Fibroblast of lung (primary cell): ENCODE measurements at regions not wholly inside any gene's neighbourhood (a gene's known extent, or its start where the extent isn't known, plus 50 kb on each side); places are given as distances from the start of the nearest gene placed in this dataset.
"Not testable (repeated sequence)": the region's sequence is repeated elsewhere in the genome, so short reads cannot be mapped to it uniquely, and the experiment has no call there.

ENCODE experiments used
- DNase-seq, 2 donors: peaks; one replicate each; pipeline versions ENCODE4 v3.0.0 to v3.0.0-alpha.2; 2010; ENCODE audit warnings: low read depth in 2 of 2
- H2AFZ ChIP-seq: 2 replicates; pipeline ENCODE4 v1.5.1; 2012; ENCODE audit warnings: low read length, control low read depth, inconsistent platforms
- H3K27ac ChIP-seq: 2 replicates; pipeline ENCODE4 v1.5.1; 2011; ENCODE audit warnings: low read length, control low read depth; ENCODE audit not compliant: insufficient read depth
- H3K27me3 ChIP-seq: 2 replicates; pipeline ENCODE4 v1.5.1; 2011; ENCODE audit warnings: mild to moderate bottlenecking, low read length; ENCODE audit not compliant: control insufficient read depth, insufficient read depth
- H3K36me3 ChIP-seq: 2 replicates; pipeline ENCODE4 v1.5.1; 2011; ENCODE audit warnings: low read length; ENCODE audit not compliant: control insufficient read depth, insufficient read depth
- H3K4me1 ChIP-seq: 2 replicates; pipeline ENCODE4 v1.5.1; 2011; ENCODE audit warnings: low read length; ENCODE audit not compliant: control insufficient read depth, insufficient read depth; ENCODE audit errors: extremely low read depth
- H3K4me2 ChIP-seq: 2 replicates; pipeline ENCODE4 v1.5.1; 2011; ENCODE audit warnings: low read length, control low read depth; ENCODE audit not compliant: insufficient read depth; ENCODE audit errors: extremely low read depth
- H3K4me3 ChIP-seq, 4 experiments: fragments of 200-600 bp in 1 of 4; sonication (generic) in 1 of 4; replicated peaks in 1 of 4; 2 replicates each; pipeline ENCODE4 v1.5.1; 2011 to 2016; ENCODE audit warnings: low read length in 4 of 4, low read depth in 3 of 4, mild to moderate bottlenecking in 3 of 4, control low read depth in 2 of 4, inconsistent platforms in 1 of 4, mixed read lengths in 1 of 4; ENCODE audit not compliant: insufficient read depth in 1 of 4; ENCODE audit errors: control extremely low read depth in 1 of 4
- H3K79me2 ChIP-seq: 2 replicates; pipeline ENCODE4 v1.5.1; 2012; ENCODE audit warnings: mild to moderate bottlenecking, low read length, inconsistent platforms; ENCODE audit not compliant: control insufficient read depth, insufficient read depth
- H3K9ac ChIP-seq: 2 replicates; pipeline ENCODE4 v1.5.1; 2011; ENCODE audit warnings: mild to moderate bottlenecking, low read length, control low read depth; ENCODE audit not compliant: insufficient read depth
- H3K9me3 ChIP-seq: 2 replicates; pipeline ENCODE4 v1.5.1; 2012; ENCODE audit warnings: low read depth, low read length; ENCODE audit not compliant: control insufficient read depth, insufficient read depth
- H4K20me1 ChIP-seq: 2 replicates; pipeline ENCODE4 v1.5.1; 2011; ENCODE audit warnings: low read length; ENCODE audit not compliant: control insufficient read depth, insufficient read depth; ENCODE audit errors: extremely low read depth
- CTCF ChIP-seq, 2 donors: IDR thresholded peaks in 1 of 2; conservative IDR thresholded peaks in 1 of 2; 1 replicate in 1 of 2; 2 replicates in 1 of 2; pipeline ENCODE4 v1.5.1; 2011 to 2012; ENCODE audit warnings: low read length in 2 of 2, control low read depth in 1 of 2, inconsistent platforms in 1 of 2, low read depth in 1 of 2, mild to moderate bottlenecking in 1 of 2
- EZH2 ChIP-seq: IDR thresholded peaks from 2 replicates; pipeline ENCODE4 v1.5.1; 2012; ENCODE audit warnings: low read length, control low read depth, mild to moderate bottlenecking; ENCODE audit errors: missing control alignments

GRCh38 chr11:46175401-46176002, 54.2 kb upstream of the PHF21A start:
- Histone ChIP-seq H4K20me1 (no peaks in the 10 kb centered on the region), H3K9me3 (no peaks in the 10 kb centered on the region), H3K27ac (no peak overlapping the region), H3K4me3 (no peak overlapping the region), H3K27me3 (peaks cover 12% of the 10 kb centered on the region), H3K4me1 (no peaks in the 10 kb centered on the region), H3K79me2 (no peaks in the 10 kb centered on the region), H2AFZ (no peak overlapping the region), H3K9ac (no peak overlapping the region), H3K36me3 (no peaks in the 10 kb centered on the region), H3K4me2 (no peak overlapping the region)
- TF ChIP-seq EZH2 (no peak), CTCF (conservative IDR thresholded peaks at IDR 0.05 in 1 of 2, IDR thresholded peaks at IDR 0.05 in 1 of 2; ENCODE audit: low read depth in 1 of 2, low read length in 2 of 2) (no peak)
- DNase-seq, result no peak

DNA sequence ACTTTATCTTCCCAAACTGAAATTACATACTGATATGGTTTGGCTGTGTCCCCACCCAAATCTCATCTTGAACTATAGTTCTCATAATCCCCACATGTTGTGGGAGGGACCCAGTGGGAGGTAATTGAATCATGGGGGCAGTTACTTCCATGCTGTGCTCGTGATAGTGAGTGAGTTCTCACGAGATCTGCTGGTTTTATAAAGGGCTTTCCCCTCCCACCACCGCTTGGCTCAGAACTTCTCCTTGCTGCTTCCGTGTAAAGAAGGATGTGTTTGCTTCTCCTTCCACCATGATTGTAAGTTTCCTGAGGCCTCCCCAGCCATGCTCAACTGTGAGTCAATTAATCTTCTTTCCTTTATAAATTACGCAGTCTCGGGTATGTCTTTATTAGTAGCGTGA, 50.4 kb upstream of the PHF21A start:
- H3K4me2 ChIP-seq, H3K4me3 ChIP-seq, H3K79me2 ChIP-seq, H3K36me3 ChIP-seq, H3K9me3 ChIP-seq, H4K20me1 ChIP-seq, H3K9ac ChIP-seq, H3K4me1 ChIP-seq, DNase-seq, H2AFZ ChIP-seq, H3K27ac ChIP-seq: not testable (repeated sequence)
- peaks cover 14% of the 10 kb centered on the region for H3K27me3 ChIP-seq
